Caco-2 (cell line): ENCODE measurements at regions not wholly inside any gene's neighbourhood (a gene's known extent, or its start where the extent isn't known, plus 50 kb on each side); places are given as distances from the start of the nearest gene placed in this dataset.

ENCODE experiments used
- BruUV-seq: library from RNA; stranded (reverse); fragments of 400-500 nt; replicated peaks from 2 replicates; lab custom pipeline; 2021; lab: Mats Ljungman, UMichigan
- CTCF ChIA-PET: fragments of 300-600 bp; sonication (Branson Sonifier 250); formaldehyde crosslinking; loops from one replicate; lab custom pipeline; 2022; ENCODE audit warnings: antibody characterized with exemption; lab: Charles Lee
- POLR2A ChIA-PET: fragments of 300-600 bp; sonication (Branson Sonifier 250); formaldehyde crosslinking; loops from one replicate; lab custom pipeline; 2022; ENCODE audit warnings: antibody characterized with exemption; lab: Charles Lee
- DNase-seq, 2 experiments: peaks; one replicate each; pipeline versions ENCODE4 v3.0.0 to v3.0.0-alpha.2; 2020 to 2022
- H3K27me3 ChIP-seq: replicated peaks from 2 replicates; pipeline ENCODE4 v1.6.0; 2011; ENCODE audit warnings: low read length; ENCODE audit not compliant: control insufficient read depth, insufficient read depth
- H3K36me3 ChIP-seq: 2 replicates; pipeline ENCODE4 v1.5.1; 2011; ENCODE audit warnings: low read length; ENCODE audit not compliant: control insufficient read depth, insufficient read depth
- H3K4me1 ChIP-seq: fragments of 250-450 bp; sonication (Bioruptor Pico); 2 replicates; pipeline ENCODE4 v1.5.1; 2020; ENCODE audit warnings: mild to moderate bottlenecking
- H3K4me3 ChIP-seq: 2 replicates; pipeline ENCODE4 v1.5.1; 2011; ENCODE audit warnings: low read depth, mild to moderate bottlenecking, control low read depth, low read length
- H3K9me3 ChIP-seq: fragments of 250-450 bp; sonication (Bioruptor Pico); 2 replicates; pipeline ENCODE4 v1.5.1; 2020; ENCODE audit warnings: mild to moderate bottlenecking, moderate library complexity
- H3K27ac Mint-ChIP-seq: one replicate; pipeline ENCODE4 v1.8.0; 2022; ENCODE audit warnings: mixed read lengths; ENCODE audit not compliant: unreplicated experiment
- H3K27me3 Mint-ChIP-seq: one replicate; pipeline ENCODE4 v1.8.0; 2022; ENCODE audit warnings: mixed read lengths; ENCODE audit not compliant: insufficient read depth, unreplicated experiment
- H3K36me3 Mint-ChIP-seq: one replicate; pipeline ENCODE4 v1.8.0; 2022; ENCODE audit warnings: mild to moderate bottlenecking, mixed read lengths; ENCODE audit not compliant: insufficient read depth, unreplicated experiment
- H3K4me1 Mint-ChIP-seq: one replicate; pipeline ENCODE4 v1.8.0; 2022; ENCODE audit warnings: low read depth, mixed read lengths; ENCODE audit not compliant: unreplicated experiment
- H3K4me3 Mint-ChIP-seq: one replicate; pipeline ENCODE4 v1.8.0; 2022; ENCODE audit warnings: mild to moderate bottlenecking, moderate library complexity, mixed read lengths; ENCODE audit not compliant: unreplicated experiment
- H3K9me3 Mint-ChIP-seq: one replicate; pipeline ENCODE4 v1.8.0; 2022; ENCODE audit warnings: mixed read lengths; ENCODE audit not compliant: unreplicated experiment
- CTCF ChIP-seq, 2 experiments: fragments of 200-600 bp in 1 of 2; IDR thresholded peaks; 1 replicate in 1 of 2; 2 replicates in 1 of 2; pipeline versions ENCODE4 v1.5.1 to v1.8.0; 2011 to 2022; ENCODE audit warnings: antibody characterized with exemption in 1 of 2, control low read depth in 1 of 2, inconsistent platforms in 1 of 2, low read depth in 1 of 2, low read length in 1 of 2, mild to moderate bottlenecking in 1 of 2, moderate library complexity in 1 of 2; ENCODE audit not compliant: insufficient read depth in 1 of 2, severe bottlenecking in 1 of 2, unreplicated experiment in 1 of 2
- intact Hi-C: fragments of 100-400 bp; cut with micrococcal nuclease; formaldehyde crosslinking; loops from one replicate; pipeline ENCODE4 v1.10.0; 2022; ENCODE audit not compliant: unreplicated experiment

GRCh38 chr18:43589611-43590151 is 312.4 kb upstream of the SYT4 start:
- DNase-seq: no peak
- Mint-ChIP-seq H3K27me3 (no peaks in the 10 kb centered on the region), H3K27ac (no peak overlapping the region), H3K4me3 (no peak overlapping the region), H3K9me3 (no peaks in the 10 kb centered on the region), H3K4me1 (no peaks in the 10 kb centered on the region), H3K36me3 (no peaks in the 10 kb centered on the region)
- ChIA-PET POLR2A (no interaction called here), CTCF (no interaction called here)
- Histone ChIP-seq H3K27me3 (no peaks in the 10 kb centered on the region), H3K4me3 (no peak overlapping the region), H3K4me1 (no peaks in the 10 kb centered on the region), H3K9me3 (no peaks in the 10 kb centered on the region), H3K36me3 (no peaks in the 10 kb centered on the region)
- intact Hi-C loops: loop anchor here (10.0 kb wide), 1 partner anchor 1565 kb away; no protein-coding TSS in a partner anchor
- no peak for TF ChIP-seq CTCF (IDR thresholded peaks at IDR 0.05; ENCODE audit: insufficient read depth in 1 of 2, low read depth in 1 of 2, low read length in 1 of 2, severe bottlenecking in 1 of 2, unreplicated experiment in 1 of 2)
- BruUV-seq: no TSS peak

GRCh38 chr18:43590182-43590903 is 313.1 kb upstream of the SYT4 start:
- H3K4me1 ChIP-seq: no peaks in the 10 kb centered on the region
- TF ChIP-seq CTCF (IDR thresholded peaks at IDR 0.05; ENCODE audit: insufficient read depth in 1 of 2, low read depth in 1 of 2, low read length in 1 of 2, severe bottlenecking in 1 of 2, unreplicated experiment in 1 of 2): no peak
- no peaks in the 10 kb centered on the region for H3K36me3 Mint-ChIP-seq
- intact Hi-C loops: loop anchor here (10.0 kb wide), 1 partner anchor 1566 kb away; no protein-coding TSS in a partner anchor
- DNase-seq: no peak
- no TSS peak for BruUV-seq
- no peaks in the 10 kb centered on the region for H3K27me3 Mint-ChIP-seq
- no peak overlapping the region for H3K4me3 ChIP-seq
- H3K4me1 Mint-ChIP-seq: no peaks in the 10 kb centered on the region
- no peaks in the 10 kb centered on the region for H3K27me3 ChIP-seq
- ChIA-PET POLR2A (no interaction called here), CTCF (no interaction called here)
- no peak overlapping the region for H3K4me3 Mint-ChIP-seq
- no peaks in the 10 kb centered on the region for H3K36me3 ChIP-seq
- H3K9me3 ChIP-seq: no peaks in the 10 kb centered on the region
- H3K27ac Mint-ChIP-seq: no peak overlapping the region
- H3K9me3 Mint-ChIP-seq: no peaks in the 10 kb centered on the region

GRCh38 chr18:43592269-43592668 is 315.0 kb upstream of the SYT4 start:
- no peak overlapping the region for H3K4me3 Mint-ChIP-seq
- no peaks in the 10 kb centered on the region for H3K9me3 Mint-ChIP-seq
- intact Hi-C loops: loop anchor here (10.0 kb wide), 1 partner anchor 1567 kb away; no protein-coding TSS in a partner anchor
- Histone ChIP-seq H3K4me1 (no peaks in the 10 kb centered on the region), H3K27me3 (no peaks in the 10 kb centered on the region), H3K4me3 (no peak overlapping the region), H3K9me3 (no peaks in the 10 kb centered on the region), H3K36me3 (no peaks in the 10 kb centered on the region)
- ChIA-PET POLR2A (no interaction called here), CTCF (no interaction called here)
- TF ChIP-seq CTCF (IDR thresholded peaks at IDR 0.05; ENCODE audit: insufficient read depth in 1 of 2, low read depth in 1 of 2, low read length in 1 of 2, severe bottlenecking in 1 of 2, unreplicated experiment in 1 of 2): no peak
- BruUV-seq: no TSS peak
- no peak for DNase-seq
- H3K27me3 Mint-ChIP-seq: no peaks in the 10 kb centered on the region
- no peaks in the 10 kb centered on the region for H3K36me3 Mint-ChIP-seq
- no peak overlapping the region for H3K27ac Mint-ChIP-seq
- no peaks in the 10 kb centered on the region for H3K4me1 Mint-ChIP-seq
